Stimulated activated CD8-positive, alpha-beta memory T cell treated with anti-CD3 and anti-CD28 coated beads, Interleukin-7, amount 100 ng/mL, for 48 hours (primary cell): ENCODE measurements at regions not wholly inside any gene's neighbourhood (a gene's known extent, or its start where the extent isn't known, plus 50 kb on each side); places are given as distances from the start of the nearest gene placed in this dataset.

Experiments
- DNase-seq, 2 donors: peaks; one replicate each; pipeline ENCODE4 v3.0.0-alpha.2; 2020; ENCODE audit warnings: low read depth in 1 of 2; ENCODE audit errors: extremely low read depth in 1 of 2

- no peak for DNase-seq
Measured at GRCh38 chr6:141594874-141595273, 537.9 kb upstream of the GJE1 start.

GRCh38 chr6:141593311-141593710, 539.4 kb upstream of the GJE1 start:
- no peak for DNase-seq

GRCh38 chr6:141587482-141588266, 545.1 kb upstream of the GJE1 start:
- DNase-seq = no peak

- DNase-seq = no peak
Measured at GRCh38 chr6:141580988-141581552, 551.7 kb upstream of the GJE1 start.

- no peak for DNase-seq
Measured at GRCh38 chr6:141580131-141580530, 552.6 kb upstream of the GJE1 start.

GRCh38 chr6:141576751-141577150, 556.0 kb upstream of the GJE1 start:
- no peak for DNase-seq

- DNase-seq = peak in 1 of 2 donors; percentile 11
Measured at GRCh38 chr6:141562851-141563763, 569.6 kb upstream of the GJE1 start.

GRCh38 chr6:141562186-141562811, 570.4 kb upstream of the GJE1 start:
- DNase-seq = no peak

- DNase-seq = no peak
Measured at GRCh38 chr6:141561154-141561553, 571.6 kb upstream of the GJE1 start.

GRCh38 chr6:141552463-141552862, 580.3 kb upstream of the GJE1 start:
- DNase-seq = no peak

- DNase-seq = no peak
Measured at GRCh38 chr6:141552031-141552430, 580.7 kb upstream of the GJE1 start.

- DNase-seq = no peak
Measured at GRCh38 chr6:141551318-141551717, 581.4 kb upstream of the GJE1 start.

GRCh38 chr6:141550471-141550870, 582.3 kb upstream of the GJE1 start:
- DNase-seq = no peak

GRCh38 chr6:141548966-141549365, 583.8 kb upstream of the GJE1 start:
- no peak for DNase-seq

- DNase-seq = no peak
Measured at GRCh38 chr6:141541581-141542324, 591.0 kb upstream of the GJE1 start.

GRCh38 chr6:141540207-141540606, 592.5 kb upstream of the GJE1 start:
- DNase-seq = no peak

- DNase-seq = no peak
Measured at GRCh38 chr6:141539617-141540016, 593.1 kb upstream of the GJE1 start.

- no peak for DNase-seq
Measured at GRCh38 chr6:141532211-141532610, 600.5 kb upstream of the GJE1 start.

GRCh38 chr6:141531040-141531439, 601.7 kb upstream of the GJE1 start:
- DNase-seq = no peak

- no peak for DNase-seq
Measured at GRCh38 chr6:141528596-141528995, 604.1 kb upstream of the GJE1 start.
